Endometrium (tissue), 2 donors: ENCODE measurements at regions not wholly inside any gene's neighbourhood (a gene's known extent, or its start where the extent isn't known, plus 50 kb on each side); places are given as distances from the start of the nearest gene placed in this dataset.

Experiments used
- FAIRE-seq: peaks from 2 replicates; lab custom pipeline; 2012; peaks lifted over from hg19 to GRCh38; lab: Jason Lieb, UNC
- donor health status: control.
- donor health status: control.

DNA sequence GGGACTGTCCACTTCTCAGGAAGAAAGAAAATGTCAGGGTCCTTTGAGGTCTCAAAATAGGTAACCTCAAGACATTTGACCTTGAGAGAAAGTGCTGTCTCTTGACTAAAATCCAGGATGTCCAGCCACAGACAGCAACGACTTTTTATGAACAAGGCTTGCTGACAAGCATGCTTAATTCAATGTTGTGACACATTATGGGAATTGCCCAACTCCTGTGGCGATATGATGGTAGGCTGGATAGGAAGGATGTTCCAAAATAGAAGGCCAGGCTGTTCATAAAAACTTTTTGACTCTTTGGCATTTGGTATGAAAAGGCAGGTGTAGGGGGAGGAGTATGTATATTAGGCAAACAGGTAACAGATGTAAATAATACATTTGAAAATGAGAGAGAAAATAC lies 50.8 kb upstream of the EDNRA start:
- no peak for FAIRE-seq
